C4-2B (cell line): ENCODE measurements at regions not wholly inside any gene's neighbourhood (a gene's known extent, or its start where the extent isn't known, plus 50 kb on each side); places are given as distances from the start of the nearest gene placed in this dataset.

Experiments used
- ZFX ChIP-seq: fragments of 450-650 bp; IDR thresholded peaks from 2 replicates; pipeline ENCODE4 v1.6.1; 2017
- TF ChIP-seq, protein P1 (sequence below): fragments of 450-650 bp; conservative IDR thresholded peaks from 2 replicates; pipeline ENCODE4 v1.5.1; 2017; ENCODE audit warnings: mild to moderate bottlenecking

DNA sequence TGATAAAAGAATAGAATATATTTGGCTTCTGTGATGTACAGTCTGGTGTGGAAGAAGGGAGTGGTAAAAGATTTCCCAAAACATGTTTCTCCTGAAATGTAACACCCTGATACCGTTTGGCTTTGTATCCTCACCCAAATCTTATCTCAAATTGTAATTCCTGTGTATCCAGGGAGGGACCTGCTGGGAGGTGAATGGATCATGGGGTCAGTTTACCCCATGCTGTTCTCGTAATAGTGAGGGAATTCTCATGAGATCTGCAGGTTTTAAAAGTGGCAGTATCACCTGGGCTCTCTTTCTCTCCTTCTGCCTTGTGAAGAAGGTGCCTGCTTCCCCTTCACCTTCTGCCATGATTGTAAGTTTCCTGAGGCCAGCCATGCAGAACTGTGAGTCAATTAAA, 1070.8 kb downstream of the IGSF11 start:
- TF ChIP-seq, protein P1, sequence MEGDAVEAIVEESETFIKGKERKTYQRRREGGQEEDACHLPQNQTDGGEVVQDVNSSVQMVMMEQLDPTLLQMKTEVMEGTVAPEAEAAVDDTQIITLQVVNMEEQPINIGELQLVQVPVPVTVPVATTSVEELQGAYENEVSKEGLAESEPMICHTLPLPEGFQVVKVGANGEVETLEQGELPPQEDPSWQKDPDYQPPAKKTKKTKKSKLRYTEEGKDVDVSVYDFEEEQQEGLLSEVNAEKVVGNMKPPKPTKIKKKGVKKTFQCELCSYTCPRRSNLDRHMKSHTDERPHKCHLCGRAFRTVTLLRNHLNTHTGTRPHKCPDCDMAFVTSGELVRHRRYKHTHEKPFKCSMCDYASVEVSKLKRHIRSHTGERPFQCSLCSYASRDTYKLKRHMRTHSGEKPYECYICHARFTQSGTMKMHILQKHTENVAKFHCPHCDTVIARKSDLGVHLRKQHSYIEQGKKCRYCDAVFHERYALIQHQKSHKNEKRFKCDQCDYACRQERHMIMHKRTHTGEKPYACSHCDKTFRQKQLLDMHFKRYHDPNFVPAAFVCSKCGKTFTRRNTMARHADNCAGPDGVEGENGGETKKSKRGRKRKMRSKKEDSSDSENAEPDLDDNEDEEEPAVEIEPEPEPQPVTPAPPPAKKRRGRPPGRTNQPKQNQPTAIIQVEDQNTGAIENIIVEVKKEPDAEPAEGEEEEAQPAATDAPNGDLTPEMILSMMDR, result no peak
- TF ChIP-seq ZFX, result no peak
